ENCODE measurements at regions not wholly inside any gene's neighbourhood (a gene's known extent, or its start where the extent isn't known, plus 50 kb on each side); places are given as distances from the start of the nearest gene placed in this dataset.
"Not testable (repeated sequence)": the region's sequence is repeated elsewhere in the genome, so short reads cannot be mapped to it uniquely, and the experiment has no call there.

- H3K27ac Mint-ChIP-seq, result no peak overlapping the region
- ATAC-seq (no peak), DNase-seq (no peak)
- no peaks in the 10 kb centered on the region for H3K4me1 Mint-ChIP-seq
- no peaks in the 10 kb centered on the region for H3K27me3 Mint-ChIP-seq
- peaks cover 7% of the 10 kb centered on the region for H3K9me3 Mint-ChIP-seq (ENCODE audit: low read depth)
- H3K4me3 Mint-ChIP-seq, result no peak overlapping the region
- H3K36me3 Mint-ChIP-seq, result no peaks in the 10 kb centered on the region
- CTCF ChIA-PET, result no interaction called here
Measured at GRCh38 chr14:28243600-28243999, 523.0 kb upstream of the FOXG1 start.

- H3K4me1 Mint-ChIP-seq, result no peaks in the 10 kb centered on the region
- H3K27ac Mint-ChIP-seq, result no peak overlapping the region
- H3K36me3 Mint-ChIP-seq, result peaks cover 1% of the 10 kb centered on the region
- H3K27me3 Mint-ChIP-seq, result no peaks in the 10 kb centered on the region
- H3K4me3 Mint-ChIP-seq, result no peak overlapping the region
- DNase-seq (no peak), ATAC-seq (no peak)
- peaks cover 12% of the 10 kb centered on the region for H3K9me3 Mint-ChIP-seq (ENCODE audit: low read depth)
- CTCF ChIA-PET, result no interaction called here
Measured at GRCh38 chr14:28245216-28245615, 521.4 kb upstream of the FOXG1 start.

GRCh38 chr14:28247491-28247890, 519.1 kb upstream of the FOXG1 start:
- ATAC-seq (no peak), DNase-seq (no peak)
- CTCF ChIA-PET, result no interaction called here
- H3K4me1 Mint-ChIP-seq, result no peaks in the 10 kb centered on the region
- no peak overlapping the region for H3K4me3 Mint-ChIP-seq
- peaks cover 1% of the 10 kb centered on the region for H3K36me3 Mint-ChIP-seq
- H3K27me3 Mint-ChIP-seq, result no peaks in the 10 kb centered on the region
- H3K9me3 Mint-ChIP-seq (ENCODE audit: low read depth), result peaks cover 10% of the 10 kb centered on the region
- H3K27ac Mint-ChIP-seq, result no peak overlapping the region

- H3K36me3 Mint-ChIP-seq, H3K4me3 Mint-ChIP-seq, CTCF ChIA-PET, H3K27me3 Mint-ChIP-seq, H3K4me1 Mint-ChIP-seq, ATAC-seq, H3K27ac Mint-ChIP-seq, DNase-seq: not testable (repeated sequence)
- peaks cover 15% of the 10 kb centered on the region for H3K9me3 Mint-ChIP-seq (ENCODE audit: low read depth)
Measured at GRCh38 chr14:28252124-28252523, 514.5 kb upstream of the FOXG1 start.

- DNase-seq (no peak), ATAC-seq (no peak)
- H3K27ac Mint-ChIP-seq, result no peak overlapping the region
- H3K9me3 Mint-ChIP-seq (ENCODE audit: low read depth), result peaks cover 12% of the 10 kb centered on the region
- H3K4me1 Mint-ChIP-seq, result no peaks in the 10 kb centered on the region
- no peak overlapping the region for H3K4me3 Mint-ChIP-seq
- CTCF ChIA-PET, result no interaction called here
- H3K27me3 Mint-ChIP-seq, result no peaks in the 10 kb centered on the region
- no peaks in the 10 kb centered on the region for H3K36me3 Mint-ChIP-seq
Measured at GRCh38 chr14:28254768-28255167, 511.8 kb upstream of the FOXG1 start.

- no peak for DNase-seq
- Mint-ChIP-seq H3K4me3 (no peak overlapping the region), H3K9me3 (ENCODE audit: low read depth) (peaks cover 28% of the 10 kb centered on the region), H3K36me3 (no peaks in the 10 kb centered on the region), H3K27ac (no peak overlapping the region), H3K4me1 (no peaks in the 10 kb centered on the region), H3K27me3 (no peaks in the 10 kb centered on the region)
- no peak for ATAC-seq
- CTCF ChIA-PET, result no interaction called here
Measured at GRCh38 chr14:28264306-28264705, 502.3 kb upstream of the FOXG1 start.

- CTCF ChIA-PET, result no interaction called here
- H3K27ac Mint-ChIP-seq, result no peak overlapping the region
Measured at GRCh38 chr14:28272270-28272669, 494.3 kb upstream of the FOXG1 start.

GRCh38 chr14:28280530-28280929, 486.1 kb upstream of the FOXG1 start:
- CTCF ChIA-PET, result no interaction called here
- H3K4me1 Mint-ChIP-seq, result no peaks in the 10 kb centered on the region
- H3K27ac Mint-ChIP-seq, result no peak overlapping the region
- peaks cover 8% of the 10 kb centered on the region for H3K9me3 Mint-ChIP-seq (ENCODE audit: low read depth)
- no peaks in the 10 kb centered on the region for H3K36me3 Mint-ChIP-seq
- no peak for ATAC-seq
- H3K27me3 Mint-ChIP-seq, result no peaks in the 10 kb centered on the region
- H3K4me3 Mint-ChIP-seq, result no peak overlapping the region
- DNase-seq, result no peak

More at GRCh38 chr14:28272270-28272669, 494.3 kb upstream of the FOXG1 start:
- H3K4me1 Mint-ChIP-seq, result no peaks in the 10 kb centered on the region
- no peak for DNase-seq
- peaks cover 23% of the 10 kb centered on the region for H3K9me3 Mint-ChIP-seq (ENCODE audit: low read depth)
- H3K27me3 Mint-ChIP-seq, result no peaks in the 10 kb centered on the region
- no peak for ATAC-seq
- H3K4me3 Mint-ChIP-seq, result no peak overlapping the region
- no peaks in the 10 kb centered on the region for H3K36me3 Mint-ChIP-seq

GRCh38 chr14:28280997-28281598, 485.5 kb upstream of the FOXG1 start:
- Mint-ChIP-seq H3K4me3 (no peak overlapping the region), H3K27me3 (no peaks in the 10 kb centered on the region), H3K9me3 (ENCODE audit: low read depth) (peaks cover 8% of the 10 kb centered on the region), H3K4me1 (no peaks in the 10 kb centered on the region), H3K27ac (no peak overlapping the region), H3K36me3 (no peaks in the 10 kb centered on the region)
- CTCF ChIA-PET, result no interaction called here
- DNase-seq (no peak), ATAC-seq (no peak)

GRCh38 chr14:28284546-28285300, 481.9 kb upstream of the FOXG1 start:
- ATAC-seq (no peak), DNase-seq (no peak)
- H3K27me3 Mint-ChIP-seq, result no peaks in the 10 kb centered on the region
- peaks cover 11% of the 10 kb centered on the region for H3K9me3 Mint-ChIP-seq (ENCODE audit: low read depth)
- H3K4me1 Mint-ChIP-seq, result no peaks in the 10 kb centered on the region
- no peaks in the 10 kb centered on the region for H3K36me3 Mint-ChIP-seq
- CTCF ChIA-PET, result no interaction called here
- H3K4me3 Mint-ChIP-seq, result no peak overlapping the region
- H3K27ac Mint-ChIP-seq, result no peak overlapping the region

GRCh38 chr14:28294834-28295440, 471.6 kb upstream of the FOXG1 start:
- Mint-ChIP-seq H3K36me3 (peaks cover 2% of the 10 kb centered on the region), H3K4me1 (no peaks in the 10 kb centered on the region), H3K4me3 (no peak overlapping the region), H3K27ac (no peak overlapping the region), H3K9me3 (ENCODE audit: low read depth) (peaks cover 20% of the 10 kb centered on the region), H3K27me3 (no peaks in the 10 kb centered on the region)
- ATAC-seq (no peak), DNase-seq (no peak)
- CTCF ChIA-PET, result no interaction called here

- no peaks in the 10 kb centered on the region for H3K27me3 Mint-ChIP-seq
- no peak overlapping the region for H3K4me3 Mint-ChIP-seq
- no peak overlapping the region for H3K27ac Mint-ChIP-seq
- H3K36me3 Mint-ChIP-seq, result peaks cover 2% of the 10 kb centered on the region
- DNase-seq (no peak), ATAC-seq (no peak)
- peaks cover 19% of the 10 kb centered on the region for H3K9me3 Mint-ChIP-seq (ENCODE audit: low read depth)
- CTCF ChIA-PET, result no interaction called here
- H3K4me1 Mint-ChIP-seq, result no peaks in the 10 kb centered on the region
Measured at GRCh38 chr14:28297559-28297958, 469.0 kb upstream of the FOXG1 start.

GRCh38 chr14:28298156-28298555, 468.4 kb upstream of the FOXG1 start:
- Mint-ChIP-seq H3K27ac (no peak overlapping the region), H3K36me3 (peaks cover 2% of the 10 kb centered on the region), H3K4me3 (no peak overlapping the region), H3K4me1 (no peaks in the 10 kb centered on the region), H3K27me3 (no peaks in the 10 kb centered on the region), H3K9me3 (ENCODE audit: low read depth) (peaks cover 17% of the 10 kb centered on the region)
- CTCF ChIA-PET, result no interaction called here
- no peak for DNase-seq
- no peak for ATAC-seq

- no peaks in the 10 kb centered on the region for H3K4me1 Mint-ChIP-seq
- no peak overlapping the region for H3K27ac Mint-ChIP-seq
- no peaks in the 10 kb centered on the region for H3K36me3 Mint-ChIP-seq
- H3K4me3 Mint-ChIP-seq, result no peak overlapping the region
- no peak for ATAC-seq
- no peaks in the 10 kb centered on the region for H3K27me3 Mint-ChIP-seq
- CTCF ChIA-PET, result no interaction called here
- peaks cover 14% of the 10 kb centered on the region for H3K9me3 Mint-ChIP-seq (ENCODE audit: low read depth)
- DNase-seq, result no peak
Measured at GRCh38 chr14:28299227-28299626, 467.4 kb upstream of the FOXG1 start.
